SK-N-SH (cell line): ENCODE measurements at regions not wholly inside any gene's neighbourhood (a gene's known extent, or its start where the extent isn't known, plus 50 kb on each side); places are given as distances from the start of the nearest gene placed in this dataset.

Source experiments
- CHD2 ChIP-seq: fragments of 150-350 bp; IDR thresholded peaks from 2 replicates; pipeline ENCODE4 v1.6.1; 2018; ENCODE audit warnings: low read length; ENCODE audit not compliant: partially characterized antibody
- SMC3 ChIP-seq: IDR thresholded peaks from 2 replicates; pipeline ENCODE4 v1.6.1; 2012; ENCODE audit warnings: low read depth, low read length, improper control_type of control experiment
- TAF1 ChIP-seq: IDR thresholded peaks from 2 replicates; pipeline ENCODE4 v1.6.1; 2012; ENCODE audit warnings: low read depth, mild to moderate bottlenecking, low read length, moderate library complexity, borderline replicate concordance
- TF ChIP-seq, protein P1 (sequence below): fragments of 200-600 bp; sonication (generic); IDR thresholded peaks from 2 replicates; pipeline ENCODE4 v1.6.1; 2017; ENCODE audit warnings: antibody characterized with exemption, mild to moderate bottlenecking, moderate library complexity
- TF ChIP-seq, protein P2 (sequence below): fragments of 150-350 bp; IDR thresholded peaks from 2 replicates; pipeline ENCODE4 v1.6.1; 2017; ENCODE audit warnings: antibody characterized with exemption, low read length, low read depth, borderline replicate concordance

DNA sequence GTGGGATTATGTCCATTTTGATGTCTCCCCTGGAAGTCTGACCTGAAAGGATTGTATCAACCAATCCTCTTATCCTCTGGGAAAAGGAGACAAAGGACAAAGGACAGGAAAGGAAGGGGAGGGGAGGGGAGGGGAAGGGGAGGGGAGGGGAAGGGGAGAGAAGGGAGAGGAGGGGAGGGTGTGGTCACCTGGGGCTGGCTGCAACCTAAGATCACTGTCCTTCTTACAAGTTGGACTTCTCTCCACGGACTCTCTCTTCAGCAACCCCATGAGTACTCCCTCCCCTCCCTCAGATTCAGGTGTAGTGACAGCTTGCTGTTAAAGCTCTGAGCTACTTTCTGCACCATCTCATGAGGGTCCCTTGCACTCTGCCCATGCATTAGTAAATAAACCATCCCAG is 58.9 kb upstream of the KLHL31 start:
- TF ChIP-seq TAF1 (no peak), SMC3 (no peak), CHD2 (no peak)
- TF ChIP-seq, protein P1, sequence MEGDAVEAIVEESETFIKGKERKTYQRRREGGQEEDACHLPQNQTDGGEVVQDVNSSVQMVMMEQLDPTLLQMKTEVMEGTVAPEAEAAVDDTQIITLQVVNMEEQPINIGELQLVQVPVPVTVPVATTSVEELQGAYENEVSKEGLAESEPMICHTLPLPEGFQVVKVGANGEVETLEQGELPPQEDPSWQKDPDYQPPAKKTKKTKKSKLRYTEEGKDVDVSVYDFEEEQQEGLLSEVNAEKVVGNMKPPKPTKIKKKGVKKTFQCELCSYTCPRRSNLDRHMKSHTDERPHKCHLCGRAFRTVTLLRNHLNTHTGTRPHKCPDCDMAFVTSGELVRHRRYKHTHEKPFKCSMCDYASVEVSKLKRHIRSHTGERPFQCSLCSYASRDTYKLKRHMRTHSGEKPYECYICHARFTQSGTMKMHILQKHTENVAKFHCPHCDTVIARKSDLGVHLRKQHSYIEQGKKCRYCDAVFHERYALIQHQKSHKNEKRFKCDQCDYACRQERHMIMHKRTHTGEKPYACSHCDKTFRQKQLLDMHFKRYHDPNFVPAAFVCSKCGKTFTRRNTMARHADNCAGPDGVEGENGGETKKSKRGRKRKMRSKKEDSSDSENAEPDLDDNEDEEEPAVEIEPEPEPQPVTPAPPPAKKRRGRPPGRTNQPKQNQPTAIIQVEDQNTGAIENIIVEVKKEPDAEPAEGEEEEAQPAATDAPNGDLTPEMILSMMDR, result no peak
- TF ChIP-seq, protein P2, sequence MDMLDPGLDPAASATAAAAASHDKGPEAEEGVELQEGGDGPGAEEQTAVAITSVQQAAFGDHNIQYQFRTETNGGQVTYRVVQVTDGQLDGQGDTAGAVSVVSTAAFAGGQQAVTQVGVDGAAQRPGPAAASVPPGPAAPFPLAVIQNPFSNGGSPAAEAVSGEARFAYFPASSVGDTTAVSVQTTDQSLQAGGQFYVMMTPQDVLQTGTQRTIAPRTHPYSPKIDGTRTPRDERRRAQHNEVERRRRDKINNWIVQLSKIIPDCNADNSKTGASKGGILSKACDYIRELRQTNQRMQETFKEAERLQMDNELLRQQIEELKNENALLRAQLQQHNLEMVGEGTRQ, result no peak
